LNCaP clone FGC (cell line): ENCODE measurements at regions not wholly inside any gene's neighbourhood (a gene's known extent, or its start where the extent isn't known, plus 50 kb on each side); places are given as distances from the start of the nearest gene placed in this dataset.
"Not testable (repeated sequence)": the region's sequence is repeated elsewhere in the genome, so short reads cannot be mapped to it uniquely, and the experiment has no call there.

Experiments used
- DNase-seq: peaks from one replicate; pipeline ENCODE4 v3.0.0-alpha.2; 2011; ENCODE audit warnings: low read depth
- H3K4me3 ChIP-seq: 2 replicates; pipeline ENCODE4 v1.5.1; 2011; ENCODE audit warnings: mild to moderate bottlenecking, low read depth, low read length, control low read depth
- TF ChIP-seq, protein P1 (sequence below): IDR thresholded peaks from 2 replicates; pipeline ENCODE4 v1.5.1; 2012; ENCODE audit warnings: mild to moderate bottlenecking; ENCODE audit not compliant: control insufficient read depth, insufficient read depth; ENCODE audit errors: extremely low read depth

DNA sequence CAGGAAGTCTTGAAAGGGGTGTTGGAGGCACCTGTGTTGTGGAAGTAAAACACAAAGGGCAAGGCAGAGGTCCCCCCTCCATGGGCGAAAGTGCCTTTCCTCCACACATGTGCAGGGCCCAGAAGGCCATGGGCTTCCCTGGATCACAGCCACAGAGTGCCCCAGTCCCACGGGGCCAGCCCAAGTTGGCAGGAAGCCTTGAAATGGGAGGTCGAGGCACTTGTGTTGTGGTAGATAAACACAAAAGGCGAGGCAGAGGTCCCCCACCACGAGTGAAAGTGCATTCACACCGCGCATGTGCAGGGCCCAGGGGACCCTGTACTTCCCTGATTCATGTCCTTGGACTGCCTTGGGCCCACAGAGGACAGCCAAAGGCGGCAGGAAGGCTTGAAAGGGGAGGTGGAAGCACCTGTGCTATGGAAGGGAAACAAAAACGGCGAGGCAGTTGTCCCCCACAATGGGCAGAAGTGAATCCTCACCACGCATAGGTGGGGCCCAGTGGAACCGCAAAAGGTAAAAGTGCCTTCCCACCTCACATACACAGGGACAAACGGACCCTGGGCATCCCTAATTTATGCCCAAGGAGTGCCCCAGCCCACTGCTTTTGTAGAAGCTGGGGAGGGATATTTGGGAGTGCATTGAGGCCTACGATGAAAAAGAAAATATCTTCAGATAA, 585.4 kb downstream of the ALG10 start:
- TF ChIP-seq, protein P1, sequence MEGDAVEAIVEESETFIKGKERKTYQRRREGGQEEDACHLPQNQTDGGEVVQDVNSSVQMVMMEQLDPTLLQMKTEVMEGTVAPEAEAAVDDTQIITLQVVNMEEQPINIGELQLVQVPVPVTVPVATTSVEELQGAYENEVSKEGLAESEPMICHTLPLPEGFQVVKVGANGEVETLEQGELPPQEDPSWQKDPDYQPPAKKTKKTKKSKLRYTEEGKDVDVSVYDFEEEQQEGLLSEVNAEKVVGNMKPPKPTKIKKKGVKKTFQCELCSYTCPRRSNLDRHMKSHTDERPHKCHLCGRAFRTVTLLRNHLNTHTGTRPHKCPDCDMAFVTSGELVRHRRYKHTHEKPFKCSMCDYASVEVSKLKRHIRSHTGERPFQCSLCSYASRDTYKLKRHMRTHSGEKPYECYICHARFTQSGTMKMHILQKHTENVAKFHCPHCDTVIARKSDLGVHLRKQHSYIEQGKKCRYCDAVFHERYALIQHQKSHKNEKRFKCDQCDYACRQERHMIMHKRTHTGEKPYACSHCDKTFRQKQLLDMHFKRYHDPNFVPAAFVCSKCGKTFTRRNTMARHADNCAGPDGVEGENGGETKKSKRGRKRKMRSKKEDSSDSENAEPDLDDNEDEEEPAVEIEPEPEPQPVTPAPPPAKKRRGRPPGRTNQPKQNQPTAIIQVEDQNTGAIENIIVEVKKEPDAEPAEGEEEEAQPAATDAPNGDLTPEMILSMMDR: no peak
- DNase-seq: no peak
- H3K4me3 ChIP-seq: no peak overlapping the region

DNA sequence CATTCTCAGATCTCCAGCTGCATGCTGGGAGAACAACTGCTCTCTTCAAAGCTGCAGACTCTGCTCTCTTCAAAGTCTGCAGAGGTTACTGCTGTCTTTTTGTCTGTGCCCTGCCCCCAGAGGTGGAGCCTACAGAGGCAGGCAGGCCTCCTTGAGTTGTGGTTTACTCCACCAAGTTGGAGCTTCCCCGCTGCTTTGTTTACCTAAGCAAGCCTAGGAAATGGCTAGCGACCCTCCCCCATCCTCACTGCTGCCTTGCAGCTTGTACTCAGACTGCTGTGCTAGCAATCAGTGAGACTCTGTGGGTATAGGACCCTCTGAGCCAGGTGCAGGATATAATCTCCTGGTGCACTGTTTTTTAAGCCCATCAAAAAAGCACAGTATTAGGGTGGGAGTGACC, 591.7 kb downstream of the ALG10 start:
- not testable (repeated sequence) for H3K4me3 ChIP-seq, DNase-seq

DNA sequence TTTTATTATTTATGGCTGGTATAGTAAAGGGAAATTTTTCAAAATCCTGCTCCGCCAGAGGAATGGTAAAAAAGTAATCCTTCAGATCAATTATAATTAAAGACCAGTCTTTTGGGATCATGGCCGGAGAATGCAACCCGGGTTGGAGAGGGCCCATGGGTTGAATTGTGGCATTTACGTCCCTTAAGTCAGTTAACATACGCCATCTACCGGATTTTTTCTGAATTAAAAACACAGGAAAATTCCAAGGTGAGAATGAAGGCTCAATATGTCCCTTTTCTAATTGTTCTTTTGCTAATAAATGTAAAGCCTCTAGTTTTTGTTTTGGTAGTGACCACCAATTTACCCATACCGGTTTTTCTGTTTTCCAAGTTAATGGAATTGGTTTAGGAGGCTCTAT, 602.8 kb downstream of the ALG10 start:
- H3K4me3 ChIP-seq: no peak overlapping the region
- TF ChIP-seq, protein P1: peak; percentile 57
- peak; percentile 18 for DNase-seq

DNA sequence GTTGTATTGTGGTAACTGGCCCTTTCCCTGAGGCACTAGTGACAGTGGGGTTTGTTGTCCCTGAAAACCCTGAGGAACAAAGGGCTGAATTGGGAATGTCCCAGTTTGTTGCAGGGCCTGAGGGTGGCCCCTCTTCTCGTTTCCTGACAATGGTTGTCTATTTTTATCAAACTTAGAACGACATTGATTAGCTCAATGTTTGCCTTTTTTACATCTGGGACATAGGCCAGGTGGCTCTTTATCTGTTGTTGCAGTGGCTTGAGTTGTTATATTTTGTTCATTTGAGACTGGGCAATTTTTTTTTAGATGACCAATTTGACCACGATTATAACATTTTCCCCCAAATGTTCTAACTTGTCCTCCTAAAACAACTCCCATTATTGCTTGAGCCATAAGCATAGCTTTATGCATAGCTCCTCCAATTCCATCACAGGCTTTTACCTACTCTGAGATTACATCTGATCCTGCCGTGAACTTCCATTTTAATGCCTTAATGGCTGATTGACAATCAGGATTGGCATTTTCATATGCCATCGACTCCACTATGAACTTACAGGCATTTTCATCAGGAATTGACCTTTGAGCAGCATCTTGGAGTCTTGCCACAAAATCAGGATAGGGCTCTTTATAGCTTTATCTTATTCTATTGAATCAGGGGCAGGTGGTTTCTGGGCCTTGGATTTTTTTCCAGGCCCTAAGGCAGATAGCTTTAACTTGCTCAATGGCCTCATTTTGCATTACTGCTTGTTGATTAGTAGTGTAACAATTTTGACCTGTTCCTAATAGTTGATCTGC, 604.3 kb downstream of the ALG10 start:
- H3K4me3 ChIP-seq: no peak overlapping the region
- TF ChIP-seq, protein P1: no peak
- no peak for DNase-seq
